ENCODE measurements at regions not wholly inside any gene's neighbourhood (a gene's known extent, or its start where the extent isn't known, plus 50 kb on each side); places are given as distances from the start of the nearest gene placed in this dataset.

DNA sequence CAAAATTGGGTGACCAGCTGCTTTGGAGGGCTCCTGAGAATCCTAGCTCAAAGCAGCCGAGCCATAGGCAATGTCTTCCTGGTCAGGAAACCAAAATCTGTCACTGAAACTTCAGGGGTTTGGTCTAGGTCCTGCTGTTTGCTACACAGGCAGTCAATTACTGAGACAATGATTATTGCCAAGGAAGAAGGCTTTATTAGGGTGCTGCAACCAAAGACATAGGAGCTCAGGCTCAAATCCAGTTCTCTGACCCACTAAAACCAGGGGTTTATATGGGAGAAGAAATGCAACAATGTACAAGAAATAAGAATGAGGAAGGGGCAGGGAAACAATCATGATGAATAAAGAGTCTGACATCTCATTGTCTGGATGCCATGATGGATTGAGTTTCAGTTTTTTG lies 410.3 kb upstream of the ZWINT start:
- H3K27me3 ChIP-seq (ENCODE audit: low read depth, low read length) = no peaks in the 10 kb centered on the region
- H3K4me3 ChIP-seq (ENCODE audit: low read depth in 1 of 2, low read length in 2 of 2) = no peak overlapping the region
- H3K4me1 ChIP-seq (ENCODE audit: control insufficient read depth in 1 of 2, insufficient read depth in 2 of 2, low read length in 2 of 2) = no peaks in the 10 kb centered on the region
- no peak overlapping the region for H3K27ac ChIP-seq (ENCODE audit: low read length)
- no peaks in the 10 kb centered on the region for H3K36me3 ChIP-seq (ENCODE audit: control insufficient read depth in 1 of 2, insufficient read depth in 2 of 2, low read length in 2 of 2)
- peaks cover 3 to 4% of the 10 kb centered on the region in 2 donors for H3K9me3 ChIP-seq (ENCODE audit: control insufficient read depth in 1 of 2, low read length in 2 of 2)

DNA sequence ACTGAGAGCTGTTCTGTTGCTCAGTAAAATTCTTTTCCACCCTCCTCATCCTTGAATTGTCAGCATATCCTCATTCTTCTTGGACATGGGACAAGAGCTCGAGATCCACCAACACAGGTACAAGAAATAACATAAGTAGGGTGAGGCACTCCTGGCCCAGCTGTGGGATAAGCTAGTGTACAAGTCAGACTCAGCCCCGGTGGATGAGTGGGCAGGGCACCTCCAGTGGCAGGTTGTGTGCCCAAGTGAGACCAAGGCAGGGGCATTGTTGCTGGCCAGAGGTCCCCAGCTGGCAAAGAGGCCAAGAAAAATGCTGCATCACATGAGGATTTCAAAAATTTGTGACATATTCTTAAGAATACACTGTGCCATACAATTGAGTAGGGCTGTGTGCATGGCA lies 402.0 kb upstream of the ZWINT start:
- H3K9me3 ChIP-seq (ENCODE audit: control insufficient read depth in 1 of 2, low read length in 2 of 2) = no peaks in the 10 kb centered on the region
- no peaks in the 10 kb centered on the region for H3K27me3 ChIP-seq (ENCODE audit: low read depth, low read length)
- no peaks in the 10 kb centered on the region for H3K4me1 ChIP-seq (ENCODE audit: control insufficient read depth in 1 of 2, insufficient read depth in 2 of 2, low read length in 2 of 2)
- no peaks in the 10 kb centered on the region for H3K36me3 ChIP-seq (ENCODE audit: control insufficient read depth in 1 of 2, insufficient read depth in 2 of 2, low read length in 2 of 2)
- no peak overlapping the region for H3K27ac ChIP-seq (ENCODE audit: low read length)
- no peak overlapping the region for H3K4me3 ChIP-seq (ENCODE audit: low read depth in 1 of 2, low read length in 2 of 2)

DNA sequence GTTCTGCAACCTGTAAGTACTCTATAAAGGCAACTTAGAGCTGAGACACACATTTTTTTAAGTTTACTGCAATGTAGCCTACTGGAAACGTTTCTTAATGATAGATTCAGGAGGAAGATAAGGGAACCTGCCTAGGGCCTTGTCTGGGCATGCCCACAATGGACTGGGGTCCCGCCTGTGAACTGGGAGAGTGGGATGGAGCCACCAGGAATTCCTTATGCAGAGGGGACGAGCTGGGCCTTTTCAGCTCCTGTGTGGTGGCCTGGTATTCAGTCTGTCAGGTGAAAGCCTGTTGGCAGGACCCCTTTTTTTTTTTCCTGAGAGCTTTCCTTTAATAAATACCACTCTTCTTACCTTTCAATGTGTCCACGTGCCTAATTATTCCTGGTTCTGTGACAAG lies 384.4 kb upstream of the ZWINT start:
- H3K4me1 ChIP-seq (ENCODE audit: control insufficient read depth in 1 of 2, insufficient read depth in 2 of 2, low read length in 2 of 2) = no peaks in the 10 kb centered on the region
- H3K9me3 ChIP-seq (ENCODE audit: control insufficient read depth in 1 of 2, low read length in 2 of 2) = no peaks in the 10 kb centered on the region
- H3K36me3 ChIP-seq (ENCODE audit: control insufficient read depth in 1 of 2, insufficient read depth in 2 of 2, low read length in 2 of 2) = no peaks in the 10 kb centered on the region
- no peak overlapping the region for H3K27ac ChIP-seq (ENCODE audit: low read length)
- no peak overlapping the region for H3K4me3 ChIP-seq (ENCODE audit: low read depth in 1 of 2, low read length in 2 of 2)
- no peaks in the 10 kb centered on the region for H3K27me3 ChIP-seq (ENCODE audit: low read depth, low read length)

DNA sequence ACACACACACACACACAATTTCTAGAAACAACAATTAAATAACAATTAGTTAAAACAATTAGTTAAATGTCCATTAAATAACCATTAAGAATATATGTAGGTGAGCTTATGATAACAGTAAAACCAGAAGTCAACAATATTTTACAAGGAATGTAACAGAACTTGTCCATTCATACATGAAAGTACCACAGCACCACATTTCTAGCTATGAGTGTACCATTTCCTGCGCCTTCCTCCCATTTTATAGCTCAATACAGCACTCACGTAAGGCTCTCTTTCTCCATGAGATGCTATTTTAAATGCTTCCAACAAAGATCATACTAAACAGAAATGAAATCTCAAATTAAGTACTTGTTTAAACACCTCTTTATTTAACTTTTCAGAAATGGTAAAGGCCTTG lies 367.3 kb upstream of the ZWINT start:
- H3K36me3 ChIP-seq (ENCODE audit: control insufficient read depth in 1 of 2, insufficient read depth in 2 of 2, low read length in 2 of 2) = no peaks in the 10 kb centered on the region
- no peaks in the 10 kb centered on the region for H3K27me3 ChIP-seq (ENCODE audit: low read depth, low read length)
- no peak overlapping the region for H3K4me3 ChIP-seq (ENCODE audit: low read depth in 1 of 2, low read length in 2 of 2)
- H3K4me1 ChIP-seq (ENCODE audit: control insufficient read depth in 1 of 2, insufficient read depth in 2 of 2, low read length in 2 of 2) = no peaks in the 10 kb centered on the region
- H3K9me3 ChIP-seq (ENCODE audit: control insufficient read depth in 1 of 2, low read length in 2 of 2) = peaks cover 0 to 7% of the 10 kb centered on the region in 2 donors
- no peak overlapping the region for H3K27ac ChIP-seq (ENCODE audit: low read length)

DNA sequence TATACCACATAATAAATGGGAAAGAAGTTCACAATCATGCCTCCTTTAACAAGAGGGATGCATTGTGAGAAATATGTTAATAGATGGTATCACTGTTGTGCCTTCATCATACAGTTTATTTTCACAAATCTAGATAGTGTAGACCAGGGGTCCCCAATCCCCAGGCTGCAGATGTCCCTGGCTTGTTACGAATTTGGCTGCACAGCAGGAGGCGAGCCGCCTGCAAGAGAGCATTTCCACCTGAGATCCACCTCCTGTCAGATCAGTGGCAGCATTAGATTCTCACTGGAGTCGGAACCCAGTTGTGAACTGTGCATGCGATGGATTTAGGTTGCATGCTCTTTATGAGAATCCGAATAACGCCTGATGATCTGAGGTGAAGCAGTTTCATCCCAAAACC lies 361.9 kb upstream of the ZWINT start:
- peaks cover 0 to 3% of the 10 kb centered on the region in 2 donors for H3K9me3 ChIP-seq (ENCODE audit: control insufficient read depth in 1 of 2, low read length in 2 of 2)
- no peaks in the 10 kb centered on the region for H3K27me3 ChIP-seq (ENCODE audit: low read depth, low read length)
- no peak overlapping the region for H3K4me3 ChIP-seq (ENCODE audit: low read depth in 1 of 2, low read length in 2 of 2)
- no peak overlapping the region for H3K27ac ChIP-seq (ENCODE audit: low read length)
- no peaks in the 10 kb centered on the region for H3K36me3 ChIP-seq (ENCODE audit: control insufficient read depth in 1 of 2, insufficient read depth in 2 of 2, low read length in 2 of 2)
- H3K4me1 ChIP-seq (ENCODE audit: control insufficient read depth in 1 of 2, insufficient read depth in 2 of 2, low read length in 2 of 2) = no peaks in the 10 kb centered on the region

DNA sequence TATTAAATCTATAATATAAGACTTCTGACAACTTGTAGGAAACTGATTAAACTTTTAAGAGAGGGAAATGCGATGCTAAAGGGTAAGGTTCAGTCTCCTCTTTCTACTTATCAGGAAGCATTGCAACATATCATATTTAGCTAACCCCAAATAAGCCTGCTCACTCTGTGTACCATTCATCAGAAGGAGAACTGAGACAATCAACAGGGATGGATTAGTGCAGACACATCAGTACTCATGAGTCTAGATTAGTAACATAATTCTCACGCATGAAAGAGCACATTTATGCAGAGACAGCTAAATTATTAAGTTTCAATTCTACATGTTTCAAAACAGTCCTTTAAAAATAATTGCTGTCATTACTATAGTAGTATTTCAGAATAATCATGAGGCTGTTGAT lies 354.2 kb upstream of the ZWINT start:
- Histone ChIP-seq H3K4me1 (ENCODE audit: control insufficient read depth in 1 of 2, insufficient read depth in 2 of 2, low read length in 2 of 2) (no peaks in the 10 kb centered on the region), H3K27ac (ENCODE audit: low read length) (no peak overlapping the region), H3K4me3 (ENCODE audit: low read depth in 1 of 2, low read length in 2 of 2) (no peak overlapping the region), H3K9me3 (ENCODE audit: control insufficient read depth in 1 of 2, low read length in 2 of 2) (no peaks in the 10 kb centered on the region), H3K27me3 (ENCODE audit: low read depth, low read length) (no peaks in the 10 kb centered on the region), H3K36me3 (ENCODE audit: control insufficient read depth in 1 of 2, insufficient read depth in 2 of 2, low read length in 2 of 2) (no peaks in the 10 kb centered on the region)

DNA sequence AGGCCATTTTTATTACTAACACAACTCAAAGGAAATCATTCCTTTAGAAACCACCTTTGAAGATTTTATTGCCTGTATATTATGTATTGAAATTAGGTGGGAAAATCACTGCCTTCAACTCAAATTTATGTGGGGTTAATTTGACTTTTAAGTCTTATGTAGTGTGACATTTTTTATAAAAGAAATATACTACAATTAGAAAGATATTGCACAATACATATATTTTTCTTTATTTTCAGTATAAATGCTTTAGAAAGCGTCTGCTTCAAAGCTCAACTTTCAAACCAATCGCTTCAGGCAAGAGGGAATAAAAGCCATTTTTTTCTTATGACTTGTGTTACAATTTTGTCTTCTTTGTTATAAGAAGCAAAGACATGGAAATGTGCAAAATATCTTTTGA lies 337.4 kb upstream of the ZWINT start:
- H3K27ac ChIP-seq (ENCODE audit: low read length) = no peak overlapping the region
- H3K36me3 ChIP-seq (ENCODE audit: control insufficient read depth in 1 of 2, insufficient read depth in 2 of 2, low read length in 2 of 2) = no peaks in the 10 kb centered on the region
- H3K9me3 ChIP-seq (ENCODE audit: control insufficient read depth in 1 of 2, low read length in 2 of 2) = no peaks in the 10 kb centered on the region
- no peaks in the 10 kb centered on the region for H3K4me1 ChIP-seq (ENCODE audit: control insufficient read depth in 1 of 2, insufficient read depth in 2 of 2, low read length in 2 of 2)
- H3K4me3 ChIP-seq (ENCODE audit: low read depth in 1 of 2, low read length in 2 of 2) = no peak overlapping the region
- H3K27me3 ChIP-seq (ENCODE audit: low read depth, low read length) = no peaks in the 10 kb centered on the region

DNA sequence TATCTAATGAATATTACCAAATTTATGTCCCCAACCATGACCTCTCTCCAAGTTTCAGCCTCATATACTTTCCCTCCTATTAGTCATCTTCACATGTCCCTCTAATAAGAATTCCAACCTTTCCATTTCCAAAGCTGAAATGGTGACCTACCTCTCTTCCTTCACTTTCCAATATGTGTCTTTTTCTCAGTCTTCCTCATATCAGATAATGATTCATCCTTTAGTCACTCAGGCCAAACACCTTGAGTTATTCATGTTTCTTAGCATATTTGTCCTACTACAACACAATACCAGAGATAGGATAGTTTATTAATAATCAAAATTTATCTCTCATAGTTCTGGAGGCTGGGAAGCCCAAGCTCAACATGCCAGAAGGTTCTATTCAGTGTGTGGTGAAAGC lies 318.5 kb upstream of the ZWINT start:
- Histone ChIP-seq H3K36me3 (ENCODE audit: control insufficient read depth in 1 of 2, insufficient read depth in 2 of 2, low read length in 2 of 2) (no peaks in the 10 kb centered on the region), H3K4me1 (ENCODE audit: control insufficient read depth in 1 of 2, insufficient read depth in 2 of 2, low read length in 2 of 2) (no peaks in the 10 kb centered on the region), H3K9me3 (ENCODE audit: control insufficient read depth in 1 of 2, low read length in 2 of 2) (peaks cover 0 to 5% of the 10 kb centered on the region in 2 donors), H3K27ac (ENCODE audit: low read length) (no peak overlapping the region), H3K27me3 (ENCODE audit: low read depth, low read length) (no peaks in the 10 kb centered on the region), H3K4me3 (ENCODE audit: low read depth in 1 of 2, low read length in 2 of 2) (no peak overlapping the region)

DNA sequence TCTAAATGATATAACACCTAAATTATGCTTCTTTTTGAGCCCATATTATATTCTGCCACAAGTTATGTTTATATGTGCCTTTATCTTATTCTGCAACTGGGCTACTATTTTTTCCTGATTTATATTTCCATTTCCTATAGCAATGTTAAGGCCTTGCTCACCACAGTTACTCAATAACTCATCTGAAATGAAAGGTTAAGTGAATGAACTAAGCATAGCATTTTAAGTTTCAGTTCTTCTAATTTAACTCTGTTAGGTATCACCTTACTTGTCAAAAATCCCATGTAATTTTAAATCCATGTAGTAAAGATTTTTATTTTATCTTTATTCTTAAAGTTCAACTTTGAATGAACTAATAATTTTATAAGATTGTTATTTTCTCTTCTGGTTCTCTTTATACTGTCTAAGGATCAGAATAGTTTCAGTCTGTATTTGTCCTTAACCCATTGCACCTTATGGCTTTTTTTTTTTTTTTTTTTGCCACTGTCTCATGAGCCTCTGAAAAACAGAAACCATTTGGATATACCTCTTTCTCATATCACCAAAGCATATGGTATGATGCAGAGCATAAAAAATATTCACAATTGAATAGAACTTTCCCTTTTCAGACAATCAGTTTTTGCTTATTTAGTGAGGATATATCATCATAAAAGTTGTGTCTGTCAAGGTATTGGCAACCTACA lies 301.8 kb upstream of the ZWINT start:
- Histone ChIP-seq H3K4me1 (ENCODE audit: control insufficient read depth in 1 of 2, insufficient read depth in 2 of 2, low read length in 2 of 2) (no peaks in the 10 kb centered on the region), H3K36me3 (ENCODE audit: control insufficient read depth in 1 of 2, insufficient read depth in 2 of 2, low read length in 2 of 2) (no peaks in the 10 kb centered on the region), H3K27me3 (ENCODE audit: low read depth, low read length) (no peaks in the 10 kb centered on the region), H3K9me3 (ENCODE audit: control insufficient read depth in 1 of 2, low read length in 2 of 2) (no peaks in the 10 kb centered on the region), H3K4me3 (ENCODE audit: low read depth in 1 of 2, low read length in 2 of 2) (no peak overlapping the region), H3K27ac (ENCODE audit: low read length) (no peak overlapping the region)

DNA sequence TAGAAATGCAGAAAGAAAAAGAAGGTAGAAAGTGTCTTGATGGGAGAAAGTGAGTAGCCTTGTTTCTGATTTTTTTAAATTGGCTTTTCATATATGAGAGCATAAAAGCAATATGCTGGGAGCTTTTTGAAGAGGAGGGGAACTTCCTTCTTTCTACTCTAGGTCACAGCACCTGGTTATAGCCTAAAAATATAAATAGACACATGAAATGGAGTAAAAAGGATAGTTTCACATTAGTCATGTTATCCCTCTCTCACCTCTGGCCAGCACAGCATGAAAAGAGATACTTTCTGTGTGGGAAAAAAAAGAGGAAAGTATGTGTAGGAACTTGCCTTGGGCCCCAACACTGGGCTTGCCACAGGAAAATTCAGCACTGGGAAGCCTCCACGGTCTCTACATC lies 292.2 kb upstream of the ZWINT start:
- H3K27ac ChIP-seq (ENCODE audit: low read length) = no peak overlapping the region
- no peak overlapping the region for H3K4me3 ChIP-seq (ENCODE audit: low read depth in 1 of 2, low read length in 2 of 2)
- no peaks in the 10 kb centered on the region for H3K27me3 ChIP-seq (ENCODE audit: low read depth, low read length)
- no peaks in the 10 kb centered on the region for H3K36me3 ChIP-seq (ENCODE audit: control insufficient read depth in 1 of 2, insufficient read depth in 2 of 2, low read length in 2 of 2)
- peaks cover 5 to 8% of the 10 kb centered on the region in 2 donors for H3K9me3 ChIP-seq (ENCODE audit: control insufficient read depth in 1 of 2, low read length in 2 of 2)
- H3K4me1 ChIP-seq (ENCODE audit: control insufficient read depth in 1 of 2, insufficient read depth in 2 of 2, low read length in 2 of 2) = no peaks in the 10 kb centered on the region

DNA sequence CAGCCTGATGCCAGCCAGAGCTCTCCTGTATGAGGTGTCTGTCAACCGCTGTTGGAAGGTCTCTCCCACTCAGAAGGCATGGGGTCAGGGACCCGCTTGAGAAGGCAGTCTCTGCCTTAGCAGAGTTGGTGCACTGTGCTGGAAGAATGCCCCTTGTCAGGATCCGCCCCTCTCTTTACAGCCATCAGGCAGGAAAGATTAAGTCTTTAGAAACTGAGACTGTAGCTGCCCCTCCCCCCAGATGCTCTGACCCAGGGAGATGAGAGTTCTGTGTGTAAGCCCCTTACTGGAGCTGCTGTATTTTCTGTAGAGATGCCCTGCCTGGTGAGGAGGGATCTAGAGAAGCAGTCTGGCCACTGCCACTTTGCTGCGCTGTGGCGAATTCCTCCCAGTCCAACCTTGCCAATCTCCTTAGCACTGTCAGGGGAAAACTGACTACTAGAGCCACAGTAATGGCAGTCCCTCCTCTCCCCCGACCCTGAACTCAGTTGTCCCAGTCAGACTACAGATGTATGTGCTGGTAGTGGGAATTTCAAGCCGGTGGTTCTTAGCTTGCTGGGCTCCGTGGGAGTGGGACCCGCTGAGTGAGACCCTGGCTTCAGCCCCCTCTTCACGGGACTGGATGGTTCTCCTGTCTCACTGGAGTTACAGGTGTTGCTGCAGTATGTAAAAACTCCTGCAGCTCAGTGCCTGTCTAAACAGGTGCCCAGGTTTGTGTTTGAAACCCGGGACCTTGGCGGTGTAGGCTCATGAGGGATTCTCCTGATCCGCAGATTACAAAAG lies 285.5 kb upstream of the ZWINT start:
- no peak overlapping the region for H3K27ac ChIP-seq (ENCODE audit: low read length)
- H3K4me1 ChIP-seq (ENCODE audit: control insufficient read depth in 1 of 2, insufficient read depth in 2 of 2, low read length in 2 of 2) = no peaks in the 10 kb centered on the region
- no peaks in the 10 kb centered on the region for H3K9me3 ChIP-seq (ENCODE audit: control insufficient read depth in 1 of 2, low read length in 2 of 2)
- no peaks in the 10 kb centered on the region for H3K27me3 ChIP-seq (ENCODE audit: low read depth, low read length)
- H3K36me3 ChIP-seq (ENCODE audit: control insufficient read depth in 1 of 2, insufficient read depth in 2 of 2, low read length in 2 of 2) = no peaks in the 10 kb centered on the region
- H3K4me3 ChIP-seq (ENCODE audit: low read depth in 1 of 2, low read length in 2 of 2) = no peak overlapping the region
